GM23338 (cell line): ENCODE measurements at regions not wholly inside any gene's neighbourhood (a gene's known extent, or its start where the extent isn't known, plus 50 kb on each side); places are given as distances from the start of the nearest gene placed in this dataset.

Source experiments
- CREB1 ChIP-seq: fragments of 250-450 bp; sonication (Bioruptor Pico); IDR thresholded peaks from 2 replicates; pipeline ENCODE4 v1.5.0; 2020; ENCODE audit warnings: low read depth, mild to moderate bottlenecking, moderate library complexity
- EZH2 ChIP-seq: fragments of 200-600 bp; sonication (generic); IDR thresholded peaks from one replicate; pipeline ENCODE4 v1.8.0; 2017; ENCODE audit warnings: antibody characterized with exemption, mild to moderate bottlenecking, low read depth; ENCODE audit not compliant: unreplicated experiment
- EZH2phosphoT487 ChIP-seq: fragments of 200-600 bp; sonication (generic); IDR thresholded peaks from one replicate; pipeline ENCODE4 v1.8.1; 2018; ENCODE audit warnings: antibody characterized with exemption; ENCODE audit not compliant: unreplicated experiment
- JUNB ChIP-seq: IDR thresholded peaks from one replicate; pipeline ENCODE4 v1.6.1; 2016; ENCODE audit warnings: antibody characterized with exemption; ENCODE audit not compliant: unreplicated experiment
- POLR2AphosphoS5 ChIP-seq: IDR thresholded peaks from 2 replicates; pipeline ENCODE4 v1.6.1; 2016; ENCODE audit warnings: antibody characterized with exemption, low read depth
- ZNF114 ChIP-seq: fragments of 250-450 bp; sonication (Bioruptor Pico); IDR thresholded peaks from 2 replicates; pipeline ENCODE4 v1.5.0; 2020; ENCODE audit warnings: mild to moderate bottlenecking, moderate library complexity
- TF ChIP-seq, protein P1 (sequence below), 2 experiments: fragments of 200-600 bp in 1 of 2; sonication (generic) in 1 of 2; conservative IDR thresholded peaks; 2 replicates each; pipeline versions ENCODE4 v1.5.1 to v1.6.1; 2016 to 2017; ENCODE audit warnings: antibody characterized with exemption in 2 of 2, low read depth in 2 of 2, mild to moderate bottlenecking in 2 of 2, moderate library complexity in 1 of 2
- TF ChIP-seq, protein P2 (sequence below): IDR thresholded peaks from one replicate; pipeline ENCODE4 v1.6.1; 2018; ENCODE audit warnings: antibody characterized with exemption; ENCODE audit not compliant: unreplicated experiment
- TF ChIP-seq, protein P3 (sequence below): IDR thresholded peaks from 2 replicates; pipeline ENCODE4 v1.6.1; 2016; ENCODE audit warnings: antibody characterized with exemption

DNA sequence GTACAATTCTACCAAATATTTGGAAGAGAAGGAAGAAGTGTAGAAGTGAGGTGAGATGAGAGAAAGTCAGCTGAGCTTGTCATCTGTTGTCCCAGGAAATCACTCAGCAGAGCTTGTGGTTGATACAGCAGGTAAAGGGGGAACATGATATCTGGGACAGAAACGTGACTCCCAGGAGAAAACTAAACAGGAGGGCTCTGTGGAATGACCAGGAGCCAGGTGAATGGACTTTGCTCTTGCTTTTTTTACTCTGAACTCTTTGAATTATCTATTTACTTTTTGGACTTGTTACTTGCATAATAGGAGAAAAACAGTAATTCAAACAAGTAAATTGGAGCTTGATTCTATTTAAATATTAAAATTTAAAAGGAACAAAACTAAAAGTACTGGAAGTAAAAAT is 555.6 kb upstream of the FRG1 start:
- TF ChIP-seq EZH2 (no peak), EZH2phosphoT487 (no peak), POLR2AphosphoS5 (no peak), CREB1 (CRISPR knock-in tag) (no peak), JUNB (no peak), ZNF114 (CRISPR knock-in tag) (no peak)
- TF ChIP-seq, protein P1, sequence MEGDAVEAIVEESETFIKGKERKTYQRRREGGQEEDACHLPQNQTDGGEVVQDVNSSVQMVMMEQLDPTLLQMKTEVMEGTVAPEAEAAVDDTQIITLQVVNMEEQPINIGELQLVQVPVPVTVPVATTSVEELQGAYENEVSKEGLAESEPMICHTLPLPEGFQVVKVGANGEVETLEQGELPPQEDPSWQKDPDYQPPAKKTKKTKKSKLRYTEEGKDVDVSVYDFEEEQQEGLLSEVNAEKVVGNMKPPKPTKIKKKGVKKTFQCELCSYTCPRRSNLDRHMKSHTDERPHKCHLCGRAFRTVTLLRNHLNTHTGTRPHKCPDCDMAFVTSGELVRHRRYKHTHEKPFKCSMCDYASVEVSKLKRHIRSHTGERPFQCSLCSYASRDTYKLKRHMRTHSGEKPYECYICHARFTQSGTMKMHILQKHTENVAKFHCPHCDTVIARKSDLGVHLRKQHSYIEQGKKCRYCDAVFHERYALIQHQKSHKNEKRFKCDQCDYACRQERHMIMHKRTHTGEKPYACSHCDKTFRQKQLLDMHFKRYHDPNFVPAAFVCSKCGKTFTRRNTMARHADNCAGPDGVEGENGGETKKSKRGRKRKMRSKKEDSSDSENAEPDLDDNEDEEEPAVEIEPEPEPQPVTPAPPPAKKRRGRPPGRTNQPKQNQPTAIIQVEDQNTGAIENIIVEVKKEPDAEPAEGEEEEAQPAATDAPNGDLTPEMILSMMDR (conservative IDR thresholded peaks at IDR 0.05; ENCODE audit: low read depth in 2 of 2): no peak
- TF ChIP-seq, protein P2, sequence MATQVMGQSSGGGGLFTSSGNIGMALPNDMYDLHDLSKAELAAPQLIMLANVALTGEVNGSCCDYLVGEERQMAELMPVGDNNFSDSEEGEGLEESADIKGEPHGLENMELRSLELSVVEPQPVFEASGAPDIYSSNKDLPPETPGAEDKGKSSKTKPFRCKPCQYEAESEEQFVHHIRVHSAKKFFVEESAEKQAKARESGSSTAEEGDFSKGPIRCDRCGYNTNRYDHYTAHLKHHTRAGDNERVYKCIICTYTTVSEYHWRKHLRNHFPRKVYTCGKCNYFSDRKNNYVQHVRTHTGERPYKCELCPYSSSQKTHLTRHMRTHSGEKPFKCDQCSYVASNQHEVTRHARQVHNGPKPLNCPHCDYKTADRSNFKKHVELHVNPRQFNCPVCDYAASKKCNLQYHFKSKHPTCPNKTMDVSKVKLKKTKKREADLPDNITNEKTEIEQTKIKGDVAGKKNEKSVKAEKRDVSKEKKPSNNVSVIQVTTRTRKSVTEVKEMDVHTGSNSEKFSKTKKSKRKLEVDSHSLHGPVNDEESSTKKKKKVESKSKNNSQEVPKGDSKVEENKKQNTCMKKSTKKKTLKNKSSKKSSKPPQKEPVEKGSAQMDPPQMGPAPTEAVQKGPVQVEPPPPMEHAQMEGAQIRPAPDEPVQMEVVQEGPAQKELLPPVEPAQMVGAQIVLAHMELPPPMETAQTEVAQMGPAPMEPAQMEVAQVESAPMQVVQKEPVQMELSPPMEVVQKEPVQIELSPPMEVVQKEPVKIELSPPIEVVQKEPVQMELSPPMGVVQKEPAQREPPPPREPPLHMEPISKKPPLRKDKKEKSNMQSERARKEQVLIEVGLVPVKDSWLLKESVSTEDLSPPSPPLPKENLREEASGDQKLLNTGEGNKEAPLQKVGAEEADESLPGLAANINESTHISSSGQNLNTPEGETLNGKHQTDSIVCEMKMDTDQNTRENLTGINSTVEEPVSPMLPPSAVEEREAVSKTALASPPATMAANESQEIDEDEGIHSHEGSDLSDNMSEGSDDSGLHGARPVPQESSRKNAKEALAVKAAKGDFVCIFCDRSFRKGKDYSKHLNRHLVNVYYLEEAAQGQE: no peak
- TF ChIP-seq, protein P3, sequence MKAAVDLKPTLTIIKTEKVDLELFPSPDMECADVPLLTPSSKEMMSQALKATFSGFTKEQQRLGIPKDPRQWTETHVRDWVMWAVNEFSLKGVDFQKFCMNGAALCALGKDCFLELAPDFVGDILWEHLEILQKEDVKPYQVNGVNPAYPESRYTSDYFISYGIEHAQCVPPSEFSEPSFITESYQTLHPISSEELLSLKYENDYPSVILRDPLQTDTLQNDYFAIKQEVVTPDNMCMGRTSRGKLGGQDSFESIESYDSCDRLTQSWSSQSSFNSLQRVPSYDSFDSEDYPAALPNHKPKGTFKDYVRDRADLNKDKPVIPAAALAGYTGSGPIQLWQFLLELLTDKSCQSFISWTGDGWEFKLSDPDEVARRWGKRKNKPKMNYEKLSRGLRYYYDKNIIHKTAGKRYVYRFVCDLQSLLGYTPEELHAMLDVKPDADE: no peak
